NT2/D1 (cell line): ENCODE measurements at regions not wholly inside any gene's neighbourhood (a gene's known extent, or its start where the extent isn't known, plus 50 kb on each side); places are given as distances from the start of the nearest gene placed in this dataset.

Experiments used
- DNase-seq: peaks from one replicate; pipeline ENCODE4 v3.0.0-alpha.2; 2011; ENCODE audit warnings: low read depth, low spot score
- H3K27me3 ChIP-seq: 2 replicates; pipeline ENCODE4 v1.6.0; 2011; ENCODE audit warnings: mild to moderate bottlenecking; ENCODE audit not compliant: insufficient read length, insufficient read depth
- H3K36me3 ChIP-seq: 2 replicates; pipeline ENCODE4 v1.6.1; 2011; ENCODE audit warnings: mild to moderate bottlenecking, low read length, mixed read lengths; ENCODE audit not compliant: insufficient read depth, insufficient read length
- H3K4me1 ChIP-seq: 2 replicates; pipeline ENCODE4 v1.5.1; 2011; ENCODE audit not compliant: insufficient read depth, insufficient read length
- H3K4me3 ChIP-seq: 2 replicates; pipeline ENCODE4 v1.5.1; 2011; ENCODE audit warnings: low read depth; ENCODE audit not compliant: insufficient read length
- H3K9ac ChIP-seq: 2 replicates; pipeline ENCODE4 v1.6.0; 2011; ENCODE audit warnings: low read depth; ENCODE audit not compliant: insufficient read length
- H3K9me3 ChIP-seq: 2 replicates; pipeline ENCODE4 v1.5.1; 2011; ENCODE audit warnings: mild to moderate bottlenecking, low read length; ENCODE audit not compliant: insufficient read depth
- SUZ12 ChIP-seq: IDR thresholded peaks from 2 replicates; pipeline ENCODE4 v1.6.1; 2011; ENCODE audit not compliant: insufficient read length, insufficient read depth; ENCODE audit errors: extremely low read depth
- YY1 ChIP-seq: IDR thresholded peaks from 2 replicates; pipeline ENCODE4 v1.6.1; 2011; ENCODE audit not compliant: insufficient read length, insufficient read depth
- ZNF274 ChIP-seq: IDR thresholded peaks from 2 replicates; pipeline ENCODE4 v1.6.1; 2011; ENCODE audit warnings: mild to moderate bottlenecking, low read depth, low read length

GRCh38 chr16:64321881-64322280 is 800.0 kb downstream of the CDH11 start:
- Histone ChIP-seq H3K27me3 (no peaks in the 10 kb centered on the region), H3K9me3 (no peaks in the 10 kb centered on the region), H3K9ac (no peak overlapping the region), H3K4me1 (no peaks in the 10 kb centered on the region), H3K36me3 (no peaks in the 10 kb centered on the region), H3K4me3 (no peak overlapping the region)
- TF ChIP-seq YY1 (no peak), ZNF274 (no peak), SUZ12 (no peak)
- DNase-seq, result no peak

GRCh38 chr16:64321066-64321465 is 800.8 kb downstream of the CDH11 start:
- Histone ChIP-seq H3K9me3 (no peaks in the 10 kb centered on the region), H3K27me3 (no peaks in the 10 kb centered on the region), H3K9ac (no peak overlapping the region), H3K4me3 (no peak overlapping the region), H3K4me1 (no peaks in the 10 kb centered on the region), H3K36me3 (no peaks in the 10 kb centered on the region)
- TF ChIP-seq ZNF274 (no peak), YY1 (no peak), SUZ12 (no peak)
- no peak for DNase-seq

GRCh38 chr16:64317601-64318000 is 804.3 kb downstream of the CDH11 start:
- no peaks in the 10 kb centered on the region for H3K27me3 ChIP-seq
- no peak overlapping the region for H3K4me3 ChIP-seq
- H3K36me3 ChIP-seq, result no peaks in the 10 kb centered on the region
- no peak for DNase-seq
- no peaks in the 10 kb centered on the region for H3K9me3 ChIP-seq
- H3K9ac ChIP-seq, result no peak overlapping the region
- TF ChIP-seq YY1 (no peak), ZNF274 (no peak), SUZ12 (no peak)
- no peaks in the 10 kb centered on the region for H3K4me1 ChIP-seq

GRCh38 chr16:64313726-64314125 is 808.1 kb downstream of the CDH11 start:
- Histone ChIP-seq H3K9ac (no peak overlapping the region), H3K4me1 (no peaks in the 10 kb centered on the region), H3K36me3 (no peaks in the 10 kb centered on the region), H3K9me3 (no peaks in the 10 kb centered on the region), H3K27me3 (no peaks in the 10 kb centered on the region), H3K4me3 (no peak overlapping the region)
- DNase-seq, result no peak
- TF ChIP-seq ZNF274 (no peak), SUZ12 (no peak), YY1 (no peak)

DNA sequence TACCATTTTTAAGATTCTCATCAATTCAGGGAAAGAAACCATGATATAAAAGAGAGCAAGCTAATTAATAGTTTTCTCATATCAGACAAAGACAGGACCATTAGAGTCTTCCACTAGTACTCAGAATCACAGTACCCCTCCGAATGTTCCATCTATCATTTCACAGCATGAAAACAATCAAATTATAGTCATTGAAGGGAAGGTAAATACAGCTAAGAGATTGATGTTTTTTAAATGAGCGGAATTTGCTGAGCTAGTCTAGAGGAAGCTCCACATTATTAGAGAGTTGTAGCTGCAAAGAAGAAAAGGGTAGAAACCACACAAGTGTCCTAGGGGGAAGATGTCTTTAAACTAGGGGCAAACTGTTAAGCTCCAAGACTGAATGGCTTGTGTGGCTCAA is 808.9 kb downstream of the CDH11 start:
- no peak for DNase-seq
- Histone ChIP-seq H3K9me3 (no peaks in the 10 kb centered on the region), H3K4me1 (no peaks in the 10 kb centered on the region), H3K27me3 (no peaks in the 10 kb centered on the region), H3K36me3 (no peaks in the 10 kb centered on the region), H3K9ac (no peak overlapping the region), H3K4me3 (no peak overlapping the region)
- TF ChIP-seq ZNF274, result no peak
- TF ChIP-seq YY1, result no peak
- no peak for TF ChIP-seq SUZ12

DNA sequence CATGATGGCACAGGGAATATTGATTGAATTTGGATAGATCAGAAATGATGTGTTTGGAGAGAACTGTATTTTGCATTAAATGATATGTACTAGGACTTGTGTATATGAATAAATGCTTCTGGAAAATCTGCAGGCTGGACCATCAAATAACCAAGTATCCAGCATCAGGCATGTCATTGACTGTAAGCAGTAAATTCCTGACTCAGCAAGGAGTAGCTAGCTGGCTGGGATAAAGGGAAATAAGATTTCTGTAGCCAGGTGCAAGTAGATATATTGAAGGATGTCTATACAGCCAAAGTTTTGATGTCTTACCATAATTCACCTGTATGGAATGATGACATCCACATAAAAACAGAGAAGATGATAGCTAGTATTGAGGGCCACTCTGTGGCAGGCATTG is 809.6 kb downstream of the CDH11 start:
- H3K36me3 ChIP-seq, result no peaks in the 10 kb centered on the region

DNA sequence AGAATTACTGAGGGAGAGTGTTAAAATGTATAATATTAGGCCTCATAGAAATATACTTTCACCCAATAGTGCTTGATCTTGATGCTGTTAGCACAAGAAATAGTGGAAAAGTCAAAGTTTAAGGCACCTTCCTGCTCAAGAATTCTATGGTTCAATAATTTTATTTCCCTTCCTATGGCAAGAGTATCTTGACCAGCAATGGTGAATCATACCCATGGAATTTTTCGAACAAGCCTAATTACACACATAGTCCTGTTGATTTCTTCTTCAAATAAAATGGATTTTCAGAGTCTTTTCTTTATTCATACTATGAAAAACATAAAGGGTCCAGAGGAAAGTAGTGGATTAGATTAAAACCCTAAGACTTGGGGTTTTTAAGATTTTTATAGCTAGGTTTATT is 810.6 kb downstream of the CDH11 start:
- Histone ChIP-seq H3K4me1 (no peaks in the 10 kb centered on the region), H3K4me3 (no peak overlapping the region), H3K9me3 (no peaks in the 10 kb centered on the region), H3K27me3 (no peaks in the 10 kb centered on the region), H3K9ac (no peak overlapping the region), H3K36me3 (no peaks in the 10 kb centered on the region)
- no peak for TF ChIP-seq YY1
- TF ChIP-seq ZNF274, result no peak
- no peak for DNase-seq

More for the DNA sequence above, 809.6 kb downstream of the CDH11 start:
- no peaks in the 10 kb centered on the region for H3K9me3 ChIP-seq
- no peaks in the 10 kb centered on the region for H3K27me3 ChIP-seq
- no peaks in the 10 kb centered on the region for H3K4me1 ChIP-seq
- H3K9ac ChIP-seq, result no peak overlapping the region
- H3K4me3 ChIP-seq, result no peak overlapping the region
- TF ChIP-seq YY1 (no peak), ZNF274 (no peak), SUZ12 (no peak)
- no peak for DNase-seq

DNA sequence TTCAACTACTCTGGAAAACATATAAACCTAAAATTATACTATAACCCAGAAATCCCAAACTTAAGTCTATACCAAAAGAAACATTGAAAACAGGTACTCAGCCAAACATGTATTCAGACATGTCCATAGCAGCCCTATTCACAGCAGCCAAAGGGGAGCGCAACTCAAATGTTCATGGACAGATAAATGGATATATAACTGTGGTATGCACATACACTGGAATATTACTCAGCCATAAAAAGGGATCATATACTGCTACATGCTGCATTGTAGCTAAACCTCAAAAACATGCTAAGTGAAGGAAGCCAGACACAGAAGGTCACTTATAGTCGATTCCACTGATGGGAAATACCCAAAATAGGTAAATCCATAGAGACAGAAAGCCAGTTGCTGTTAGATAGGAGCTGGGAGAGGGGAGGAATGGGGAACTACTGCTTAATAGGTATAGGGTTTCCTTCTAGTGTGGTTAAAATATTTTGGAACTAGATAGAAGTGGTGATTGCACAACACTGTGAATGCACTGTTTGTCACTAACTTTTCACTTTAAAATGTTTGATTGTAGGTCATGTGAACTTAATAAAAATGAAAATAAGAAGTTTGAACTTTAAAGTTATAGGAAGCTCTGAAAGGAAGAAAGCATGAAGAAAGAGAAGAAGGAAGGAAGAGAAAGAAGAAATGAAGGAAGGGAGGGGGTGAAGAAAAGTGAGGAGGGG is 812.3 kb downstream of the CDH11 start:
- Histone ChIP-seq H3K36me3 (no peaks in the 10 kb centered on the region), H3K4me1 (no peaks in the 10 kb centered on the region), H3K4me3 (no peak overlapping the region), H3K9me3 (no peaks in the 10 kb centered on the region), H3K9ac (no peak overlapping the region), H3K27me3 (no peaks in the 10 kb centered on the region)
- TF ChIP-seq YY1 (no peak), SUZ12 (no peak), ZNF274 (no peak)
- no peak for DNase-seq
